ENCODE measurements at regions not wholly inside any gene's neighbourhood (a gene's known extent, or its start where the extent isn't known, plus 50 kb on each side); places are given as distances from the start of the nearest gene placed in this dataset.

DNA sequence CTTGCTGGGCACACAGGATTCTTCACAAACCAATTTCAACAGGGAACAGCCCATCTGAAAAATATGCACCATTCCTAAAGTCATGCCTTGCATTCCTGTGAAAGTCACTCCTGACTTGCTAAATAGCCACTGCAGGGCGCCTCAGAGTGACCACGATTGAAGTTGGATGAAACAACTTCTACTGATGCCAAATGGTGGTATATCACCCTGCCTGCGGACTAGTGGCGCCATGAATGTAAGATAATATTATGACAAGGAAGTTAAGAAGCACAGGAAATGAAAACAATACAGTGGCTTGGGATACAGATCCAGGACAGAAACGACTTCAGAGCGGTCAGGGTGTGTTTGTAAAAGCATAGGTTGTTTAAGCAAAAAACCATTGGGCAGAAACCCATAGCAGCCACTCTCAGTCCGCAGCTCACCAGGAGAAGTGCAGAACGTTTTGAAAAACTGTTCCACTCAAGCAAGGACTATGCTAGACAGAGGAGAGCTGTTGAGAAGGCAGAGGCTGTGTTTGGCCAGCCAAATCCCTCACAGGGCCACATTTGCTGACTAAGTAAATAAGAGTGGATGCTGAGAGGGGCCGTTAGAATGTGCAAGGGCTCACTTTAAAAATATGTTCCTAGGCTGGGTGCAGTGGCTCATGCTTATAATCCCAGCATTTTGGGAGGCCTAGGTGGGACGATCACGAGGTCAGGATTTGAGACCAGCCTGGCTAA, 250.4 kb downstream of the PTTG2 start:
- ChIA-PET POLR2A (no interaction called here), CTCF (interaction anchor here (0.7 kb wide), 1 partner anchor 31 kb away, joined by 3 read pairs; no protein-coding TSS in a partner anchor)
- Mint-ChIP-seq H3K4me3 (no peak overlapping the region), H3K9me3 (peaks cover 2% of the 10 kb centered on the region), H3K36me3 (ENCODE audit: low read depth) (no peaks in the 10 kb centered on the region), H3K4me1 (no peaks in the 10 kb centered on the region), H3K27ac (no peak overlapping the region), H3K27me3 (peaks cover 2% of the 10 kb centered on the region)
- no peak for DNase-seq

DNA sequence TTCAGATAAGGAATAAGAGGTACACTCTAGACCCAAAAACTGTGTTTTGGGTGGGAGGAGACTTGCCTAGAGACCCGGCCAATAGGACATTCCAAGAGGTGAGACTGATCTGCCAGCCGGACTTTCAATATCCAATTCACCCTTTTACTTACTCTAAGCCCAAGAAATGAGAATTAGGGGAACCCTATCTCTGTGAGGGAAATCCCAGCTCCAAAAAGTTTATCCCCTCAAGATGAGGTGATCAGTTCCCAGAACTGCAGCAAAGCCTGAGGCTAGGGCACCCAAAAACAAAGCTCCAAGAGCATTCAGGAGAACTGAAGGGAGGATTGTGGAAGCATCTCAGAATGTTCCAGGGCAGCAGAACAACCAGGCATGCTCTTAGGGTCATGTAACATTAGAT, 251.7 kb downstream of the PTTG2 start:
- Mint-ChIP-seq H3K4me1 (no peaks in the 10 kb centered on the region), H3K36me3 (ENCODE audit: low read depth) (no peaks in the 10 kb centered on the region), H3K9me3 (peaks cover 2% of the 10 kb centered on the region), H3K4me3 (no peak overlapping the region), H3K27me3 (peaks cover 2% of the 10 kb centered on the region), H3K27ac (no peak overlapping the region)
- no peak for DNase-seq
- POLR2A ChIA-PET, result no interaction called here
- CTCF ChIA-PET, result interaction anchor here (0.5 to 1.3 kb wide), 2 partner anchors 9 to 614 kb away, joined by 3 read pairs; no protein-coding TSS in a partner anchor

DNA sequence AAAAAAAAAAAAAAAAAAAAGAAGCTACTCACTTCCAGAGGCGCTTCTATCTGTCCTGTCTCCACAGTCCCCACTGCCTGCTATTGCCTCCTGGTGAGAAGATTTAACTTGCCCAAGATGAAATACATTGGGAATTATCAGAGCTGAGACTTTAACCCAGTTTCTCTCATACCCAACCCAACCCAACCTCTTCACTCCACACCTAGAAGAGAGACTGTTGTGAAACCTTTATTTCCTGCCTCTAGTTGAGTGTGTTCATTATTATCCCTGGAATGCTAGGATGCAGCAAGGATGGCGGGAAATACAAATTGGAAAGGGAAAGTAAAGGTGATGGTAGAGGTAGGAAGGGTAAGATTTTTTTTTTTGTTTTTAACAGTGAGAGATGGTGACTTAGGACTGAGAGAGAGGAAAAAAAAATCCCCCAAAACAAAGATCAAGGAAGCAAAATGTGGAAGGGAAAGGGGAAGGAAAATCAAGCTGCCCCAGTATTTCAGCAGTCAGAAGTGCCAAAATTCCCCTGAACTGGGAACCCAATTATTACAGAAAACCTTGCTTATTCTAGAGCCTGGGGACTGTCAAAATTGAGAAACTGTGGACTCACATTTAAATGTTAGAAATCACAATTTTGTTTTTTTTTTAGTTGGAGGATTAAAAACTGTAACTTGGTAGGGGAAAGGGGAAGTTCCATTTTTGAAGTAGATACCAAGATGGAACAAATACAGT, 253.0 kb downstream of the PTTG2 start:
- Mint-ChIP-seq H3K9me3 (peaks cover 2% of the 10 kb centered on the region), H3K27ac (no peak overlapping the region), H3K4me1 (no peaks in the 10 kb centered on the region), H3K4me3 (no peak overlapping the region), H3K27me3 (peaks cover 2% of the 10 kb centered on the region), H3K36me3 (ENCODE audit: low read depth) (no peaks in the 10 kb centered on the region)
- DNase-seq, result no peak
- ChIA-PET POLR2A (no interaction called here), CTCF (interaction anchor here (0.7 kb wide), 1 partner anchor 174 kb away, joined by 4 read pairs; no protein-coding TSS in a partner anchor)

DNA sequence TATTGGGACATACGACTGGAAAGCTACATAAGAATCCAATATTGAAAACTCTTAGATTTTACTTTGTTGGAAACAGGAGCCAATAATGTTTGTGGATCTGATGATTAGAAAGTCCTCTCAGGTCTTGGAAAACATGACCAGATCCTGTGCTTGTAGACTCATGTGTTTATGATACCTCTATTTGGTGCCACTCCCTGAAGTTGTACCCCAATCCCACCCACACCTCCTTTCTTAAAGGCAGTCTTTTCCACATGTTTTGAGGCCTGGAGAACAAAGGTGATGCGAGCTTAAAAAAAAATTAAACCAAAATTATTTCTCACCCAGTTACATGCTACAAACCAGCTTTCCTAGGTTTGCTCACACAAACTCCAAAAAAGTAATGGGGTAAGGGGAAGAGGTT, 262.7 kb downstream of the PTTG2 start:
- POLR2A ChIA-PET, result no interaction called here
- Mint-ChIP-seq H3K27ac (no peak overlapping the region), H3K4me3 (no peak overlapping the region), H3K4me1 (no peaks in the 10 kb centered on the region), H3K9me3 (no peaks in the 10 kb centered on the region), H3K27me3 (peaks cover 9% of the 10 kb centered on the region), H3K36me3 (ENCODE audit: low read depth) (no peaks in the 10 kb centered on the region)
- CTCF ChIA-PET, result no interaction called here
- DNase-seq, result no peak

DNA sequence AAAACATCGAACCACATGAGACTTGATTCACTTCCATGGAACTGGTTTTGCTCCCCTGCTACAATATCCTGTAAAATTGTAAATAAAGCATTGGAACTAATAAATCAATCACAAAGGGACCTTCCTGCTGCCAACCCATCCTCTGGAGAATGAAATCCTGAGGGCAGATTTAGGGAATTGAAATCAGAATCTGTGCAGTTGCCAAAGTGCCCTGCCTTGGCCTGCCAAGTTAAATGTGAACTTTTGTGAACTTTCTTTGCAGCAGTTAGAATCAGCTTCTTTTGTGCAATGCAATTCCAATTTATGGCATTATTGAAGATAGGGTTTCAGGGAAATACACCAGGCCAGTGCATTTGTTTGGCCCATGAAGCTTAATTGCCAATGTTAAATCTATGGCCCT, 263.1 kb downstream of the PTTG2 start:
- no peaks in the 10 kb centered on the region for H3K4me1 Mint-ChIP-seq
- H3K36me3 Mint-ChIP-seq (ENCODE audit: low read depth), result no peaks in the 10 kb centered on the region
- no peak for DNase-seq
- no peak overlapping the region for H3K27ac Mint-ChIP-seq
- no peaks in the 10 kb centered on the region for H3K9me3 Mint-ChIP-seq
- POLR2A ChIA-PET, result no interaction called here
- no peak overlapping the region for H3K4me3 Mint-ChIP-seq
- peaks cover 9% of the 10 kb centered on the region for H3K27me3 Mint-ChIP-seq
- CTCF ChIA-PET, result no interaction called here

DNA sequence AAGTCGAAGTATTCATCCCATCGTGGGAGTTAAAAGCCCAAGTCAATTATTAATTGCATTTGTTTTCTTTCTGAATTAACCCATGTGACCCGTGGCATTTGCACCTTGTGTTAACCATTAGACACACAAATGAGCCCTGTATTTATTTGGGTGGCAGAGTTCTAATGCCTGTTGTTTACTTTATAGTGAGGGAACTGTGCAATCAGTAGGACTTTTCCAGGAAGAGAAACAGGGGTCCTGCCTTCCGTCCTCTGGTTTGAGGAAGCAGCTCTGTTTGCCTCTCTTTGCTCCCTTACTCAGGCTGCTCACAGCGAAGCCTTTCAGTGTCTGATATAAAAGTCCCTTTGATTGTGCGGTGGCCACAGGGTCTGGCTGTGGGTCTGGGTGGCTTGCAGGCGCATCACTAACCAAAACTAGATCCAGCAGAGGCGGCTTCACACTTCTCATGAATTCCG, 263.6 kb downstream of the PTTG2 start:
- no peaks in the 10 kb centered on the region for H3K4me1 Mint-ChIP-seq
- ChIA-PET POLR2A (no interaction called here), CTCF (no interaction called here)
- H3K27ac Mint-ChIP-seq, result no peak overlapping the region
- H3K4me3 Mint-ChIP-seq, result no peak overlapping the region
- DNase-seq, result no peak
- H3K9me3 Mint-ChIP-seq, result no peaks in the 10 kb centered on the region
- no peaks in the 10 kb centered on the region for H3K36me3 Mint-ChIP-seq (ENCODE audit: low read depth)
- peaks cover 9% of the 10 kb centered on the region for H3K27me3 Mint-ChIP-seq

DNA sequence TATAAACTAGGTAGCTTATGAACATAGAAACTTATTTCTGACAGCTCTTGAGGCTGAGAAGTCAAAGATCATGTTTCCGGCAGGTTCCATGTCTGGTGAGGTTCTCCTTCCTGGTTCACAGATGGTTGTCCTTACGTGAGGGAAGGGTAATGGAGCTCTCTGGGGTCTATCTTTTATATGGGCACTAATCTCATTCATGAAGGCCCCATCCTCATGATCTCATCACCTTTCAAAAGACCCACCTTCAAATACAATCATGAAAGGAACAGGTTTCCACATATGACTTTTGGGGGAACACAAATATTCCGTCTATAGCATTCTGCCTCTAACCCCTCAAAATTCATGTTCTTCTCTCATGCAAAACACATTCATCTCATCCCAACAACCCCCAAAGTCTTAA, 264.7 kb downstream of the PTTG2 start:
- POLR2A ChIA-PET, result no interaction called here
- DNase-seq, result no peak
- Mint-ChIP-seq H3K4me3 (no peak overlapping the region), H3K27me3 (peaks cover 9% of the 10 kb centered on the region), H3K4me1 (no peaks in the 10 kb centered on the region), H3K36me3 (ENCODE audit: low read depth) (no peaks in the 10 kb centered on the region), H3K9me3 (no peaks in the 10 kb centered on the region), H3K27ac (no peak overlapping the region)
- CTCF ChIA-PET, result no interaction called here

DNA sequence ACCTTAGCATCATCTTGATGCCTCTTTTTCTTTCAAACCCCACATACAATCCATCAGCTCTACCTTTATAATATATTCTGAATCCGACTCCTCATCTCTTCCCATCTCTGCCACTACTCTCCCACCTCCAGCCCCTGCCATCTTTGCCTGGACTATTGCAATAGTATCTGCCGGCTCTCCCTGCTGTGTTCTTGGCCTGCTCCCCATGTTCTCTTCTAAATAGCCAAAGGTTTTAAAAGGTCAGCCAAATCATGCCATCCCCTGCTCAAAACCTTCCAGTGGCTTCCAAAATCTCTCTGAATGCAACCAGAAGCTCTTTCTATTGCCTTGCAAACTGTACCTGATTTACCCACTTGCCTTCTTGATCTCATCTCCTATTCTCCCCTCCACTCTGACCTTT, 266.0 kb downstream of the PTTG2 start:
- H3K36me3 Mint-ChIP-seq (ENCODE audit: low read depth), result no peaks in the 10 kb centered on the region
- DNase-seq, result no peak
- H3K4me3 Mint-ChIP-seq, result no peak overlapping the region
- H3K4me1 Mint-ChIP-seq, result no peaks in the 10 kb centered on the region
- no peaks in the 10 kb centered on the region for H3K9me3 Mint-ChIP-seq
- ChIA-PET CTCF (no interaction called here), POLR2A (no interaction called here)
- no peak overlapping the region for H3K27ac Mint-ChIP-seq
- H3K27me3 Mint-ChIP-seq, result peaks cover 7% of the 10 kb centered on the region

DNA sequence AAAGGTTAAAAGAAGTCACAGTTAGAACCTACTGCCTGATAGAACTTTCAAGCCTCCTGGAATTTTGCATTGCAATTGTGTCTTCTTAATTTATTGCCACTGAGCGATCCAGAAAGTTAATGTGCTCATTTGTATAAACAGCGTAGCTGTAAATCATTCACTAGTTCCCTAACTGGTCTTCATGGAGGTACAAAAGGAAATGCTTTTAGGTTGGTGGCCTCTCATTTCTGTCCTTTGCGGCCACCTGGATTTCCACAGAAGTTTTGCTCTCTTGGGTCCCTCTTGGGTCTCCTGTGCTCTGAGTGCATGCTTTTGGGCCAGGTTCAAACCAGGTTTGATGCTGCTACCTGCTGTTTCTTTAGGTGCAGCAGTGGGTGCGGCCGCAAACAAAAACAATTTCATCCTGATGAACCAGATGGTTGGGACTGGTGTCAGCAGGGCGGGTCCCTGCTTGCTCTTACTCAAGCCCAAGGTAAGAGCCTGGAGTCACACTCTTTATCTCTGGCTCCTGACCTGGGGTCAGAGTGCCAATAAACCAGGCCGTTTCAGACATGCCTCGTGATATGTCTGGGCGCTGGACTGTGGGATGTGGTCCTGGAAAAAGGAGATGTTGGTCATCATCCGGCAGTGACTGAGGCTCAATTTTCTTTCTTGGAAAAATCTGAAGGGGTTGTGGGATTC, 270.1 kb downstream of the PTTG2 start:
- H3K9me3 Mint-ChIP-seq, result no peaks in the 10 kb centered on the region
- H3K36me3 Mint-ChIP-seq (ENCODE audit: low read depth), result no peaks in the 10 kb centered on the region
- no peak for DNase-seq
- CTCF ChIA-PET, result no interaction called here
- POLR2A ChIA-PET, result no interaction called here
- H3K4me1 Mint-ChIP-seq, result no peaks in the 10 kb centered on the region
- no peak overlapping the region for H3K4me3 Mint-ChIP-seq
- H3K27me3 Mint-ChIP-seq, result peaks cover 10% of the 10 kb centered on the region
- no peak overlapping the region for H3K27ac Mint-ChIP-seq

DNA sequence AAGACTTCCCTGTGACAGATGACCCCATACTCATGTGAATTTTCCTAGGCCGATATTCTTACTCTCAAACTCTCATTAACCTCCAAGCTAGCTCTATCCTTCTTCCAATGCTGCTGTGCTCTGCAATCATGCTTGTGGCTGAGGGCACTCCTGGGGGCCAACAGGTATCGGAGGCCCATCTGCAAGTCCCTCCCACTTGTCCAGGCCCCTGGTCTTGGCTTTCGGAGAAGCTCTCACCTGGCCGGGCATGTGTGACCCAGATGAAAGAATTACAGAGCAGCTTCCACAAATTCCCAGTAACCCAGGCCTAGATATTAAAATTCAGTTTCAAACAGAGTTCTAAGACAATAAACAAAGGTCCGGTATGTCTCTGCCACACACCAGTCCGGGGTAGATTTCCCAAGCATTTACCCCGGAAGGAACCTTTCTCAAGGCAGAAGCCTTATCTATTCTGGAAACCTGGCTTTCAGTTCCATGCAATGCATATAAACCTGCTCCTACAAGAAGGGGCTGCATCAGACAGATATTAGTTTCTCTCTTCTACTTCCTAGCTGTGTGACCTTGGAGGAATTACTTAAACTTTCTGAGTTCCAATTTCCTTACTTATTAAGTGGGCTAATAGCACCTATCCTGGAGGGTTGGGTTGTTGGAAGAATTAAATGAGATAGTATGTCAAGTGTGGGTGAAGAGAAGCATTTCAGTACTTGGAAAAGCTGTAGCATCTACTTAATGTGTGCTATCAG, 270.8 kb downstream of the PTTG2 start:
- ChIA-PET CTCF (no interaction called here), POLR2A (no interaction called here)
- DNase-seq, result no peak
- Mint-ChIP-seq H3K9me3 (no peaks in the 10 kb centered on the region), H3K36me3 (ENCODE audit: low read depth) (no peaks in the 10 kb centered on the region), H3K4me3 (no peak overlapping the region), H3K4me1 (no peaks in the 10 kb centered on the region), H3K27ac (no peak overlapping the region), H3K27me3 (peaks cover 10% of the 10 kb centered on the region)

DNA sequence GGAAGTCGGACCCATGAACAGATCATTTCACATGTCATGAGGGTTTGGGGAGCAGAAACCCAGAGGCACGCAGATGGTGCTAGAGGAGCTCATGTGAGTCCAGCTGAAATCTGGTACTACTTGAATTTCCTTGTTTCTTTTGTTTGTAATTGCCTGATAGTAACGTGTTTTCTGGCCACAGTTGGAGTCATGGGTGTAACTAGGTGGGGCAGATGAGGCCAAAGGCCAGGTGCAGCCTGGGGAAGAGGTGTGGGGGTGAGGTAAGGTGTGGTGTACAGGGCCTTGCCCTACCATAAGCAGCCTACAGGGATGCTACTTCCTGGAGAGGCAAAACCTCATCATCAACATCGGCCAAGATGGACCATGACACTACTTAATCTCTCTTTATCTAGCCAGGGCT, 271.4 kb downstream of the PTTG2 start:
- Mint-ChIP-seq H3K36me3 (ENCODE audit: low read depth) (no peaks in the 10 kb centered on the region), H3K27me3 (peaks cover 6% of the 10 kb centered on the region), H3K9me3 (no peaks in the 10 kb centered on the region), H3K27ac (no peak overlapping the region), H3K4me3 (no peak overlapping the region), H3K4me1 (no peaks in the 10 kb centered on the region)
- DNase-seq, result no peak
- ChIA-PET CTCF (no interaction called here), POLR2A (no interaction called here)

DNA sequence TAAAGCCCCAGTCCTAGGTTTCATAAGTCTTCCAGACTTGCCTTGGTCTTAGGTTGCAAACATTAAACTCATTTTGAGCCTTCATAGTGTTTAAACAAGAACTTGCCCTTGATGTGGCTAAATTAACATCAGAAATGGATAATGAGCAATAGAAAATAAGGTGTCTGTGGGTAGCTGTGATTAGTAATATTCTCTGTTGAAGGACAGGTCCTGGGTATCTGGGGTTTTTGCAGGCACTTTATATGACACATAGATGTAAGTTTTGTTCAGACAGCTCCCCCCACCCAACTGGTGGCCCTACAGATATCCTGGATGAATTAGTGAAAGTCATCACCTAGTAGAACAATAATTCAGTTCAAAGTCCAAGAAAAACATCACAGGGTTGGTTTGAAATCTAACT, 272.5 kb downstream of the PTTG2 start:
- H3K4me1 Mint-ChIP-seq, result no peaks in the 10 kb centered on the region
- H3K9me3 Mint-ChIP-seq, result no peaks in the 10 kb centered on the region
- no peak overlapping the region for H3K27ac Mint-ChIP-seq
- ChIA-PET CTCF (interaction anchor here (0.6 kb wide), 1 partner anchor 226 kb away, joined by 4 read pairs; no protein-coding TSS in a partner anchor), POLR2A (no interaction called here)
- DNase-seq, result no peak
- H3K36me3 Mint-ChIP-seq (ENCODE audit: low read depth), result no peaks in the 10 kb centered on the region
- H3K4me3 Mint-ChIP-seq, result no peak overlapping the region
- H3K27me3 Mint-ChIP-seq, result peaks cover 6% of the 10 kb centered on the region

Data from activated CD4-positive, alpha-beta memory T cell treated with anti-CD3 and anti-CD28 coated beads, Interleukin-2, amount 10 ng/mL, durations not matched to agents 7 days and 5 days (primary cell).